ENCODE measurements at regions not wholly inside any gene's neighbourhood (a gene's known extent, or its start where the extent isn't known, plus 50 kb on each side); places are given as distances from the start of the nearest gene placed in this dataset.

DNA sequence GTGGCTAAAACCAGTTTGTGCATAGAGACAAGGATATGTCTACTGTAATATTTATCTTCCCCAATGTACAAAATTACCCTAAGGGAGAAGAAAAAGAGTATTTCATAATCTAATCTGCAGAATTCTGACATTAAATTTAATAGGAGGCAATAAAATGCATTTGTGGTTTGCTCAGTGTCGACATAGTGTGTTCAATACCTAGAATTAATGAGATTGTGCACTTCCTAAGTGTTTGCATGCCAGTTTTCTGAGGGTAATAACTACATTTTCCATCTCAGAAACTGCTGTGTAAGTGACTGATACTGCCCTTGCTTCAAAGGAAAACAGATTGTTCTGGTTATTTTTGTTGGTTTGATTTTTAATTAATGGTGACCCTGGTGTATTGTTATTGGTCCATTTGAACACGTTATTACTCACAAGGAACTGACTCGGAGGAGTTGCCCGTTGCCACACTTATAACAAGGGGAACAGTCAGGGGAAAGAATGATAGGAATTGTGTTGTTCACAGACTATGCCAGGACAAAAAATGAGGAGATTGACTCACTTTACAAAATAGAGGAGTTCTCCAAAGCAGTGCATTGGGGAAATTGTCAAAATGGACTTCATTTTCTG, 960.3 kb upstream of the TMEM132C start:
- Histone ChIP-seq H3K27me3 (ENCODE audit: insufficient read depth, poor library complexity, severe bottlenecking) (no peaks in the 10 kb centered on the region), H3K4me3 (replicated peaks; ENCODE audit: insufficient read depth, low read length) (no peak overlapping the region), H3K27ac (replicated peaks) (no peak overlapping the region)
- DNase-seq (ENCODE audit: low read depth in 1 of 2, low spot score in 1 of 2), result no peak
- TF ChIP-seq GABPA (IDR thresholded peaks at IDR 0.05; ENCODE audit: low read depth) (no peak), SPI1 (IDR thresholded peaks at IDR 0.05; ENCODE audit: borderline replicate concordance, low read depth) (no peak), POLR2AphosphoS5 (IDR thresholded peaks at IDR 0.05; ENCODE audit: low read depth) (no peak)
- TF ChIP-seq, protein P1, sequence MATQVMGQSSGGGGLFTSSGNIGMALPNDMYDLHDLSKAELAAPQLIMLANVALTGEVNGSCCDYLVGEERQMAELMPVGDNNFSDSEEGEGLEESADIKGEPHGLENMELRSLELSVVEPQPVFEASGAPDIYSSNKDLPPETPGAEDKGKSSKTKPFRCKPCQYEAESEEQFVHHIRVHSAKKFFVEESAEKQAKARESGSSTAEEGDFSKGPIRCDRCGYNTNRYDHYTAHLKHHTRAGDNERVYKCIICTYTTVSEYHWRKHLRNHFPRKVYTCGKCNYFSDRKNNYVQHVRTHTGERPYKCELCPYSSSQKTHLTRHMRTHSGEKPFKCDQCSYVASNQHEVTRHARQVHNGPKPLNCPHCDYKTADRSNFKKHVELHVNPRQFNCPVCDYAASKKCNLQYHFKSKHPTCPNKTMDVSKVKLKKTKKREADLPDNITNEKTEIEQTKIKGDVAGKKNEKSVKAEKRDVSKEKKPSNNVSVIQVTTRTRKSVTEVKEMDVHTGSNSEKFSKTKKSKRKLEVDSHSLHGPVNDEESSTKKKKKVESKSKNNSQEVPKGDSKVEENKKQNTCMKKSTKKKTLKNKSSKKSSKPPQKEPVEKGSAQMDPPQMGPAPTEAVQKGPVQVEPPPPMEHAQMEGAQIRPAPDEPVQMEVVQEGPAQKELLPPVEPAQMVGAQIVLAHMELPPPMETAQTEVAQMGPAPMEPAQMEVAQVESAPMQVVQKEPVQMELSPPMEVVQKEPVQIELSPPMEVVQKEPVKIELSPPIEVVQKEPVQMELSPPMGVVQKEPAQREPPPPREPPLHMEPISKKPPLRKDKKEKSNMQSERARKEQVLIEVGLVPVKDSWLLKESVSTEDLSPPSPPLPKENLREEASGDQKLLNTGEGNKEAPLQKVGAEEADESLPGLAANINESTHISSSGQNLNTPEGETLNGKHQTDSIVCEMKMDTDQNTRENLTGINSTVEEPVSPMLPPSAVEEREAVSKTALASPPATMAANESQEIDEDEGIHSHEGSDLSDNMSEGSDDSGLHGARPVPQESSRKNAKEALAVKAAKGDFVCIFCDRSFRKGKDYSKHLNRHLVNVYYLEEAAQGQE (IDR thresholded peaks at IDR 0.05; ENCODE audit: insufficient replicate concordance, low read depth), result no peak
- TF ChIP-seq, protein P2, sequence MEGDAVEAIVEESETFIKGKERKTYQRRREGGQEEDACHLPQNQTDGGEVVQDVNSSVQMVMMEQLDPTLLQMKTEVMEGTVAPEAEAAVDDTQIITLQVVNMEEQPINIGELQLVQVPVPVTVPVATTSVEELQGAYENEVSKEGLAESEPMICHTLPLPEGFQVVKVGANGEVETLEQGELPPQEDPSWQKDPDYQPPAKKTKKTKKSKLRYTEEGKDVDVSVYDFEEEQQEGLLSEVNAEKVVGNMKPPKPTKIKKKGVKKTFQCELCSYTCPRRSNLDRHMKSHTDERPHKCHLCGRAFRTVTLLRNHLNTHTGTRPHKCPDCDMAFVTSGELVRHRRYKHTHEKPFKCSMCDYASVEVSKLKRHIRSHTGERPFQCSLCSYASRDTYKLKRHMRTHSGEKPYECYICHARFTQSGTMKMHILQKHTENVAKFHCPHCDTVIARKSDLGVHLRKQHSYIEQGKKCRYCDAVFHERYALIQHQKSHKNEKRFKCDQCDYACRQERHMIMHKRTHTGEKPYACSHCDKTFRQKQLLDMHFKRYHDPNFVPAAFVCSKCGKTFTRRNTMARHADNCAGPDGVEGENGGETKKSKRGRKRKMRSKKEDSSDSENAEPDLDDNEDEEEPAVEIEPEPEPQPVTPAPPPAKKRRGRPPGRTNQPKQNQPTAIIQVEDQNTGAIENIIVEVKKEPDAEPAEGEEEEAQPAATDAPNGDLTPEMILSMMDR (IDR thresholded peaks at IDR 0.05; ENCODE audit: insufficient read depth, low read length), result no peak

DNA sequence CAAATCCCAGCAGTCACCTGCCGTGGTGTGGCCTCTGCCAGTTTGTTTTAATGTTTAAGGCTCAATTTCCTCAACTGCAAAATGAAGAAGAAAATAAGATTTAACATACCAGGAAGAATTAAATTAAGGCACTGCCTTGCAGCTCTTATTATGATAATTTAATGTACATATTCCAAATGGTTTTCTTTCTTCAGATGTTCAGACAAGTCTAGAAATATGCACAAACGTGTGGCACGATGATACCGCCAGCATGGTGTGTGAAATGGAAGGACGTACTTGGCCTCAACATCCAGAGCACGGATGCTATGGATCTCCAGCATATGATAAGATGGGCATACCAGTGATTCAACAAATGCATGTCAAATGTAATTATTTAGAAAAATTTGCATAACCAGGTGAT, 959.4 kb upstream of the TMEM132C start:
- no peak overlapping the region for H3K4me3 ChIP-seq (replicated peaks; ENCODE audit: insufficient read depth, low read length)
- no peak overlapping the region for H3K27ac ChIP-seq (replicated peaks)
- no peaks in the 10 kb centered on the region for H3K27me3 ChIP-seq (ENCODE audit: insufficient read depth, poor library complexity, severe bottlenecking)
- DNase-seq (ENCODE audit: low read depth in 1 of 2, low spot score in 1 of 2), result no peak
- no peak for TF ChIP-seq SPI1 (IDR thresholded peaks at IDR 0.05; ENCODE audit: borderline replicate concordance, low read depth)

DNA sequence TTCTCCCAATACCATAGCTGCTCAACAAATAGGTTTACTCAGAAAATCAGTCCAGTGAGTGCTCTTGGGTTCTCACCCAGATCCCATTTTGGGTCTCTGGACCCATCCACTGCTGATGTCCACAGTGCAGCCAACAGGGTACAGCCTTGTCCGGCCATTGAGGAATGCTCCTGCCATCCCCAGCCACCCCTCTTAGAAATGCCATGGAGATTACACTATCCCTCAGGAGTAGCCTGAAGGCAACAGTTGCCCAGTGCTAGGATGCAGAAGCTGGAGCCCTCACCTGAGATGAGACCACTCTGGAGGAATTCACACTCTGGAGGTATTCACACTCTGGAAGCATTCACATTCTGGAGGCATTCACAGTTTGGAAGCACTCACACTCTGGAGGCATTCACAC, 958.8 kb upstream of the TMEM132C start:
- Histone ChIP-seq H3K27ac (replicated peaks) (no peak overlapping the region), H3K4me3 (replicated peaks; ENCODE audit: insufficient read depth, low read length) (no peak overlapping the region), H3K27me3 (ENCODE audit: insufficient read depth, poor library complexity, severe bottlenecking) (no peaks in the 10 kb centered on the region)
- TF ChIP-seq, protein P1 (IDR thresholded peaks at IDR 0.05; ENCODE audit: insufficient replicate concordance, low read depth), result no peak
- TF ChIP-seq POLR2AphosphoS5 (IDR thresholded peaks at IDR 0.05; ENCODE audit: low read depth) (no peak), GABPA (IDR thresholded peaks at IDR 0.05; ENCODE audit: low read depth) (no peak), SPI1 (IDR thresholded peaks at IDR 0.05; ENCODE audit: borderline replicate concordance, low read depth) (no peak)
- TF ChIP-seq, protein P2 (IDR thresholded peaks at IDR 0.05; ENCODE audit: insufficient read depth, low read length), result no peak
- no peak for DNase-seq (ENCODE audit: low read depth in 1 of 2, low spot score in 1 of 2)

DNA sequence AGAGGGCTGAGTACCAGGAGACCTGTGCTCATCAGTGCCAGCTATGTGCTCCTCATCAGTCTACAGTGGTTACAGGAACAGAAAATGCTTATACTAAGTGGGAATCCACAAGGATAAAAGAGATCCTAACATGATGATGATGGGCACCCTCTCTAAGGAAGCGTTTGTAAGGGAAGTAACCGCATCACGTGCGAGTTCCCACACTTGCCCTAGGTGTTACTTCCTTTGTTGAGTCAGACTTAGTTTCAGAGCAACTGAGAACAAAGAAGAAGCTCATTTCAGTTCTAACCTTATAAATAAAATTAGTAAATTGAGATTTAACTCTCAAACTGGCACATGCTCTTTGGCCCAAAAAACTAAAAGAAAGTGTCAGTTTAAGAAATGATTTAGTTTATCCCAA, 956.4 kb upstream of the TMEM132C start:
- Histone ChIP-seq H3K27me3 (ENCODE audit: insufficient read depth, poor library complexity, severe bottlenecking) (no peaks in the 10 kb centered on the region), H3K4me3 (replicated peaks; ENCODE audit: insufficient read depth, low read length) (no peak overlapping the region), H3K27ac (replicated peaks) (no peak overlapping the region)
- TF ChIP-seq POLR2AphosphoS5 (IDR thresholded peaks at IDR 0.05; ENCODE audit: low read depth) (no peak), GABPA (IDR thresholded peaks at IDR 0.05; ENCODE audit: low read depth) (no peak), SPI1 (IDR thresholded peaks at IDR 0.05; ENCODE audit: borderline replicate concordance, low read depth) (no peak)
- TF ChIP-seq, protein P2 (IDR thresholded peaks at IDR 0.05; ENCODE audit: insufficient read depth, low read length), result no peak
- TF ChIP-seq, protein P1 (IDR thresholded peaks at IDR 0.05; ENCODE audit: insufficient replicate concordance, low read depth), result no peak
- DNase-seq (ENCODE audit: low read depth in 1 of 2, low spot score in 1 of 2), result no peak

Measured in HL-60 (cell line).